Breast epithelium (tissue), 4 donors: ENCODE measurements at regions not wholly inside any gene's neighbourhood (a gene's known extent, or its start where the extent isn't known, plus 50 kb on each side); places are given as distances from the start of the nearest gene placed in this dataset.

Experiments
- DNase-seq, 2 donors: peaks; one replicate each; pipeline ENCODE4 v3.0.0-alpha.2; 2019; ENCODE audit warnings: low spot score in 2 of 2
- H3K27ac ChIP-seq, 2 donors: fragments of 200-600 bp; sonication (generic) in 1 of 2; one replicate each; pipeline ENCODE4 v1.5.1; 2016 to 2019; ENCODE audit warnings: mild to moderate bottlenecking in 1 of 2
- H3K27me3 ChIP-seq, 2 donors: fragments of 200-600 bp; sonication (generic) in 1 of 2; one replicate each; pipeline versions ENCODE4 v1.5.1 to v1.6.0; 2017 to 2019; ENCODE audit warnings: control low read depth in 1 of 2, mild to moderate bottlenecking in 1 of 2
- H3K36me3 ChIP-seq: fragments of 200-600 bp; one replicate; pipeline ENCODE4 v1.5.1; 2019
- H3K4me1 ChIP-seq, 2 donors: fragments of 200-600 bp; sonication (generic); one replicate each; pipeline ENCODE4 v1.5.1; 2016 to 2019; ENCODE audit warnings: control low read depth in 1 of 2
- H3K4me3 ChIP-seq, 3 donors: fragments of 200-600 bp; sonication (generic); 1 replicate in 2 of 3; 2 replicates in 1 of 3; pipeline ENCODE4 v1.5.1; 2016 to 2019; ENCODE audit warnings: mild to moderate bottlenecking in 3 of 3, moderate library complexity in 2 of 3
- H3K9me3 ChIP-seq, 2 donors: fragments of 200-600 bp; sonication (generic) in 1 of 2; one replicate each; pipeline ENCODE4 v1.5.1; 2016 to 2019; ENCODE audit warnings: control low read depth in 1 of 2
- POLR2A ChIP-seq: fragments of 450-650 bp; IDR thresholded peaks from one replicate; pipeline ENCODE4 v1.6.1; 2016; ENCODE audit warnings: antibody characterized with exemption, mild to moderate bottlenecking, moderate library complexity
- POLR2AphosphoS5 ChIP-seq, 3 donors: sonication (generic); formaldehyde crosslinking; IDR thresholded peaks; one replicate each; pipeline ENCODE4 v1.6.1; 2017; ENCODE audit warnings: antibody characterized with exemption in 3 of 3
- intact Hi-C: fragments of 100-400 bp; cut with DNase I; formaldehyde crosslinking; loops from one replicate; pipeline ENCODE4 v1.15.1; 2023; ENCODE audit warnings: low total_unique reads
- TF ChIP-seq, protein P1 (sequence below), 3 donors: fragments of 450-650 bp; IDR thresholded peaks; one replicate each; pipeline ENCODE4 v1.5.1; 2016 to 2017; ENCODE audit warnings: antibody characterized with exemption in 3 of 3, mild to moderate bottlenecking in 3 of 3, moderate library complexity in 3 of 3

DNA sequence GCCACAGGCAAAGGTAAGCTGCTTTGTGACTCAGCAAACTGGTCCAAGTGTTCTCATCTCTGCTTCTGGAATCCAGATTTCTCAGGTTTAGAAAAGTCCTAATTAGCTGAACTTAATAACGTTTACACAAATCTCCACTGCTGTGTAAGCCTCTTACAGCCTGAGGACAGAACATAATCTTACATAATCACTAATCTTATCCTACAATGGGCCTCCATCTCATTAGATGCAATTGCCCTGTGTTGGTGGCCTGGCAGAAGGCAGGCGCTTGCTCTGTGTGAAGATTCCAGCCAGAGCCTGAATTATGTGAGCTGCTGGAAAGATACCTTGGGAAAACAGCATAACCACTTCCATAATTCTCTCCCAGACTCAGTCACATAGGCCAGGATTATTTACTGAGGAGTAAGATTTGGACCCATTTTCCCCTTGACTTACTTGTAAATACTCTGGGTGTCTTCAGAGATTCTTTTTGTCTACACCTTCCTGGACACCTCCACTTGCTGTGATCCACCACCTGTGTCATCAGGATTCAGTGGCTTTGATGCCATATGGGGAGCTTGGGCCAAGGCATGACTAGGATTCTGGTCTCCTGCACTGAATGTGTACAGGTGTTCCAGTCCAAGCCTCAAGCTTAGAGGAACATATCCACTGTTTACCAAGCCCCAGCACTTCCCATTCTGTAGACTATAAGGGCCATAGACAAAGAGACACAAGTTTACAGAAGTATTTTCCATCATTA, 104.4 kb downstream of the C6orf118 start:
- no peaks in the 10 kb centered on the region for H3K4me1 ChIP-seq
- H3K27ac ChIP-seq, result no peak overlapping the region
- no peaks in the 10 kb centered on the region for H3K9me3 ChIP-seq
- no peaks in the 10 kb centered on the region for H3K27me3 ChIP-seq
- intact Hi-C loops, result no loop called here
- H3K36me3 ChIP-seq, result no peaks in the 10 kb centered on the region
- TF ChIP-seq, protein P1, sequence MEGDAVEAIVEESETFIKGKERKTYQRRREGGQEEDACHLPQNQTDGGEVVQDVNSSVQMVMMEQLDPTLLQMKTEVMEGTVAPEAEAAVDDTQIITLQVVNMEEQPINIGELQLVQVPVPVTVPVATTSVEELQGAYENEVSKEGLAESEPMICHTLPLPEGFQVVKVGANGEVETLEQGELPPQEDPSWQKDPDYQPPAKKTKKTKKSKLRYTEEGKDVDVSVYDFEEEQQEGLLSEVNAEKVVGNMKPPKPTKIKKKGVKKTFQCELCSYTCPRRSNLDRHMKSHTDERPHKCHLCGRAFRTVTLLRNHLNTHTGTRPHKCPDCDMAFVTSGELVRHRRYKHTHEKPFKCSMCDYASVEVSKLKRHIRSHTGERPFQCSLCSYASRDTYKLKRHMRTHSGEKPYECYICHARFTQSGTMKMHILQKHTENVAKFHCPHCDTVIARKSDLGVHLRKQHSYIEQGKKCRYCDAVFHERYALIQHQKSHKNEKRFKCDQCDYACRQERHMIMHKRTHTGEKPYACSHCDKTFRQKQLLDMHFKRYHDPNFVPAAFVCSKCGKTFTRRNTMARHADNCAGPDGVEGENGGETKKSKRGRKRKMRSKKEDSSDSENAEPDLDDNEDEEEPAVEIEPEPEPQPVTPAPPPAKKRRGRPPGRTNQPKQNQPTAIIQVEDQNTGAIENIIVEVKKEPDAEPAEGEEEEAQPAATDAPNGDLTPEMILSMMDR (IDR thresholded peaks at IDR 0.05), result no peak
- no peak for DNase-seq
- no peak overlapping the region for H3K4me3 ChIP-seq

DNA sequence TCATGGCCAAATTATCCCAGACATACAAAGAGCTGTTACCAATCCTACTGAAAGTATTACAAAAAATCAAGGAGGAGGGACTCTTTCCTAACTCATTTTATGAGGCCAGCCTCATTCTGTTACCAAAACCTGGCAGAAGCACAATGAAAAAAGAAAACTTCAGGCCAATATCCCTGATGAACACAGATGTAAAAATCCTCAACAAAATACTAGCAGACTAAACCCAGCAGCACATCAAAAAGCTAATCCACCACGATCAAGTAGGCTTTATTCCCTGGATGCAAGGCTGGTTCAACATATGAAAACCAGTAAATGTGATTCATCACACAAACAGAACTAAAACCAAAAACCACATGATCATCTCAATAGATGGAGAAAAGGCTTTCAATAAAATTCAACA, 109.2 kb downstream of the C6orf118 start:
- TF ChIP-seq, protein P1 (IDR thresholded peaks at IDR 0.05), result no peak
- TF ChIP-seq POLR2AphosphoS5 (IDR thresholded peaks at IDR 0.05) (no peak), POLR2A (no peak)
- H3K27me3 ChIP-seq, result no peaks in the 10 kb centered on the region
- peaks cover 0 to 8% of the 10 kb centered on the region in 2 donors for H3K9me3 ChIP-seq
- no peaks in the 10 kb centered on the region for H3K36me3 ChIP-seq
- no peak overlapping the region for H3K27ac ChIP-seq
- no peak for DNase-seq
- intact Hi-C loops, result no loop called here
- no peaks in the 10 kb centered on the region for H3K4me1 ChIP-seq
- H3K4me3 ChIP-seq, result no peak overlapping the region

DNA sequence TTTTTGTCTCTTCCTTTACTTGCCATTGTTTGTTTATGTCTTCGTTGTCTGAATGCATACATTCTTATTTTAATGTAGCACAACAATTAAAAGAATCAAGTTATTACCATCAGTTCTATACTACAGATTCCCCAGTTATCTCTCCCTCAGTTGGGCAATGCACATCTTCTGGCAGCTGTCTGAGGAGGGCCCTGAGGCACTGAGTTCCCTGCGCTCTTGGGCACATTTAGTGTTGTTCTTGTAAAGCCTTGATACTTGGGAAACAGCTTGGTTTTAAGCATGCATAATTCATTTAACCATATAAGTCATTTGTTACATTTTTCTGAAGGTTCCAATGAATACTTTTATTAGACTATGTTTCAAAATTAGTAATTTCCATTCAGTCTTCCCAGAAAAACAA, 117.9 kb downstream of the C6orf118 start:
- intact Hi-C loops, result no loop called here
- no peak for TF ChIP-seq POLR2AphosphoS5 (IDR thresholded peaks at IDR 0.05)
- TF ChIP-seq, protein P1 (IDR thresholded peaks at IDR 0.05), result no peak
- no peak for TF ChIP-seq POLR2A
- Histone ChIP-seq H3K27me3 (no peaks in the 10 kb centered on the region), H3K36me3 (no peaks in the 10 kb centered on the region), H3K9me3 (peaks cover 0 to 21% of the 10 kb centered on the region in 2 donors), H3K4me3 (no peak overlapping the region), H3K27ac (no peak overlapping the region), H3K4me1 (no peaks in the 10 kb centered on the region)
- no peak for DNase-seq

DNA sequence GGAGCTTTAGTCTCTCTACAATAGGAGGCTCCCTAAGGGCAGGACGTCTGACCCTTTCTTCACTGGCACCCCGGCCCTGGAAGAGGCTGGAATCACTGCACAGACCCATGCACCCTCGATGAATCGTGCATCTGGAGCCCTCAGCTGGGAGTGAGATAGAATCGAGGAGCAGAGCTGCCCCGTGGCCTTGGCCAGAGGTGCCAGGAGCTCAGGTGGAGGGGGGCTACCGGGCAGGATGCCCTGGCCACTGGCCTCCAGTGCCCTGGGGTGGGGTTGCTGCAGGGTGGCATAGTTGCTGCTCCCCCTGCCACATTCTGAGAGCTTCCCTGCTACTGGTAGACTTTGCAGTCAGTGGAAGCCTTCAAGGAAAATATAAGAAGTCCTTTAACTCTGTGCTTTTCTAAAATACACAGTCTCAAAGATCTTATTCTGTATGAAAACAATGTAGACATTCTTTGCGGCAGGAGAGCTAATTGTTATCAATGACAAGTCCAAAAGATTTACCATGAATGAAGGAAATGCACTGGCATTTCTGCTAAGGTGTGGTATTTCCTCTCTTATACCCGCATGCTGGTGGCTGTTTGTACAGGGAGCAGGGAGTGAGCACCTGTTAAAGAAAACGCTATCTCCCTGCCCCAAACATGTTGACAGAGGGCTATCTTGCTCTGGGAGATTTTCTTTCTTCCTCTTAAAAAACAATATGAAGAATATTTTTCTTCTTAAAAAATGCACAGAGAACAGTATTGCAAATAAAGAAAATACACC, 122.8 kb downstream of the C6orf118 start:
- no peak overlapping the region for H3K27ac ChIP-seq
- H3K9me3 ChIP-seq, result peaks cover 0 to 16% of the 10 kb centered on the region in 2 donors
- H3K4me1 ChIP-seq, result no peaks in the 10 kb centered on the region
- TF ChIP-seq POLR2A, result no peak
- TF ChIP-seq, protein P1 (IDR thresholded peaks at IDR 0.05), result no peak
- TF ChIP-seq POLR2AphosphoS5 (IDR thresholded peaks at IDR 0.05), result no peak
- no peaks in the 10 kb centered on the region for H3K27me3 ChIP-seq
- no peak for DNase-seq
- intact Hi-C loops, result no loop called here
- H3K4me3 ChIP-seq, result no peak overlapping the region
- H3K36me3 ChIP-seq, result no peaks in the 10 kb centered on the region

DNA sequence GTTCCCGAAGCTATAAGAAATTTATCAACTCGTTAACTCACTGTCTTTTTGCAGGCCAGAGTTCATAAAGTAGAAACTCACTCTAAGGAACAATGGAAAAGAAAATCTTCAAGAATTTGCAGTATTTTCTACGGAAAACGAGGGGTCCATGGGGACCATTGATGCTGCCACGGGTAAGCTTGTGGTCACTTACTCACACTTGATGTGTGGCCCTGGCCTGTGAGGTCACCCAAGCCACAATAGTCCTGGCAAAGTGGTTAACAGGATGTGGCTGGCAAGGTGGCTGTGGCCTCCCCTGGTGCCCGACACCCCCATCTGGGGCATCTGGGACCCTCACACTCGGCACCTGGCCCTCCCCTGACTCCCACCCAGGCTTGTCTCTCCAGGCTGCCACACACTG, 123.4 kb downstream of the C6orf118 start:
- no peak for DNase-seq
- intact Hi-C loops, result no loop called here
- TF ChIP-seq POLR2AphosphoS5 (IDR thresholded peaks at IDR 0.05), result no peak
- no peak for TF ChIP-seq POLR2A
- TF ChIP-seq, protein P1 (IDR thresholded peaks at IDR 0.05), result no peak

More for the DNA sequence above, 123.4 kb downstream of the C6orf118 start:
- H3K4me1 ChIP-seq, result no peaks in the 10 kb centered on the region
- no peaks in the 10 kb centered on the region for H3K36me3 ChIP-seq
- no peak overlapping the region for H3K4me3 ChIP-seq
- H3K9me3 ChIP-seq, result peaks cover 0 to 10% of the 10 kb centered on the region in 2 donors
- no peaks in the 10 kb centered on the region for H3K27me3 ChIP-seq
- no peak overlapping the region for H3K27ac ChIP-seq
